ENCODE measurements at regions not wholly inside any gene's neighbourhood (a gene's known extent, or its start where the extent isn't known, plus 50 kb on each side); places are given as distances from the start of the nearest gene placed in this dataset.

DNA sequence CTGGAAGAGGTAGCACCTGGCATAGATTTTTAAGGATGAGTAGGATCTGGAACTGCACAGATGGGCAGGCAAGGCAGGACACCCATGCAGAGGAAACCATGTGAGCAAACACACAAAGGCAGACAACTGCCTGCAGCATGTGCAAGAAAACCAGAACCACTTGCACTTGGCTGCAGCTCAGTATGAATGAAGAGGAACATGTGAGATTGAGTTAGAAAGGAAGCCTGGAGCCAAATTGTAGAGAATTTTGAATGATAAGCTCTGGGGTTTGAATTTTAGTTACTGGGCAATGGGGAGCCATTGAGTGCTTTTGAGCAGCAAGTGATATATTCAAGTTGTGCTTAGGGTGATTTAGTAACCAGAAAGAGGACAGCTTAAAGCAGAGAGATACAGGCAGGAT lies 583.4 kb downstream of the SOX6 start:
- no peak for DNase-seq (ENCODE audit: low read depth)

- DNase-seq (ENCODE audit: low read depth): no peak
Measured at GRCh38 chr11:15773476-15774387, 582.6 kb downstream of the SOX6 start.

- DNase-seq (ENCODE audit: low read depth): no peak
Measured at GRCh38 chr11:15774388-15774939, 581.9 kb downstream of the SOX6 start.

GRCh38 chr11:15775015-15775541 lies 581.3 kb downstream of the SOX6 start:
- DNase-seq (ENCODE audit: low read depth): peak; percentile 16

- no peak for DNase-seq (ENCODE audit: low read depth)
Measured at GRCh38 chr11:15775797-15776196, 580.5 kb downstream of the SOX6 start.

- no peak for DNase-seq (ENCODE audit: low read depth)
Measured at GRCh38 chr11:15776366-15776765, 580.0 kb downstream of the SOX6 start.

DNA sequence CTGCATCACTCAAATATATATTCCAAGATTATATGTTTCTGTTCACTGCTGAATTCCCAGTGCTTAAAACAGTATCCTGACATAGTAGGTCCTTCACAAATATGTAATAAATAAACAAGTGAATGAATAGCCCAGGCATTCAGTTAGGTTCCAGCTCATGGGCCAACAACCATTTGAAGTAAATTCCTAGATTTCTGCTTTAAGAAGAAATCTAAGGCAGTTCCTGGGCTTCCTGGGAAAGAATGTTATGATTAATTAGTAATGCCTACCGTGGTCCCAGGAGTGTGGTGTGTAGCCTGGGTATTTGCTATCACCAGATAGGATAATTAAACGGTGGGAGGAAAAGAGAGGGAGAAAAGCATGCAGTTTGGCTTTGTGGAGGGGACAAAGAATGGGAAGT lies 576.8 kb downstream of the SOX6 start:
- no peak for DNase-seq (ENCODE audit: low read depth)

DNA sequence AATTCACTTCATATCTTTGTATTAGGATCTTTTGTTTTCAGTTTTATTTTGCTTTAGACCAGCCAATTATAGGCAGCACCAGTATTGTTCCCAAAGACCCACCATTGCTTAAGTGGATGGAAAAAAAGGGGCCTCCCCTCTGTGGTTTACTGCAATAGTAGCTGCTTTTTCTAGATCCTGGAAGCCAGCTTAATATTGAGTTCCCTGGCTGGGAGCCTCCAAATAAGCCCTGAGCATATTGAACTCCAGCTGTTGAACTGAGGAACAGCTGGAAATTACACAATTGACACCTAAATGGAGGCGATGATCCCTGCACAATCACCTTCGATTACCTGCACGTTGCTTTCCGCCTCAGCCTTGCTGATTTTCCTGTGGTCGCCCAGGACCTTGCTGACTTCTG lies 576.0 kb downstream of the SOX6 start:
- DNase-seq (ENCODE audit: low read depth): no peak

GRCh38 chr11:15780837-15781236 lies 575.5 kb downstream of the SOX6 start:
- no peak for DNase-seq (ENCODE audit: low read depth)

- no peak for DNase-seq (ENCODE audit: low read depth)
Measured at GRCh38 chr11:15783619-15784018, 572.7 kb downstream of the SOX6 start.

GRCh38 chr11:15793043-15793996 lies 563.0 kb downstream of the SOX6 start:
- DNase-seq (ENCODE audit: low read depth): peak; percentile 15

DNA sequence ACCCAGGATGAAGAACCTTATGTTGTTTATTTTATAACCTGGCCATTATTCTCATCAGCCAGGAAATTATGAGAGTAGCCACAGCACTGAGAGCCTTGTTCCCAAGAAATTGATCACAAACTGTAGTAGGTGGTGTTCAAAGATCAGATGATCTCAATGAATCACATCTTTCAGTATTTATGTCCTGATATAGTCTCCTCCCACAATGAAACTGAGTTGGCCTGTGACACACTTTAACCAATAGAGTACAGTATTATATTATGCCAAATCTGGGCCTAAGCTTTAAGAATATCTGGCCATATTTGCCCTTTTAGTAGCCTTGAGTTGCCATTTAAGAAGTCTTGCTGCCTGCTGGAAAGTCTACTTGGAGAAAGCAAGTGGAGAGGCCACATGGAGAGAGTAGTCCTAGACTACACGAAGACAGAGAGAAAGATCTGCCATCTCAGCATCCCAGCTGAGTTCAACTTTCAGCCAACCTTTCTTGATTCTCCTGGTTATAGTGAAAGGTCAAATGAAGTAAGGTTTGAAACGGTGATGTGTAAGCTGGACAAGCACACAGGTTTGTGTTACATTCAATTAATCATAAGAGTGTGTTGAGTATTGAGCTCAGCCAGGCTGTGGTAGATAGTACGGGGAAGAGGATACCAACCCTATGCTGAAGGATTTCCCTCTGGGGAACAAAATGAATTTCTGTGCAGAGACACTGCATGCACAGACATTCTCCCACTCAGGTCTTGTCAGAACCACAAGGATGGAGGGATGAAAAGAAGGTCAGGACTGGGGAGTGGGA lies 561.8 kb downstream of the SOX6 start:
- DNase-seq (ENCODE audit: low read depth): no peak

DNA sequence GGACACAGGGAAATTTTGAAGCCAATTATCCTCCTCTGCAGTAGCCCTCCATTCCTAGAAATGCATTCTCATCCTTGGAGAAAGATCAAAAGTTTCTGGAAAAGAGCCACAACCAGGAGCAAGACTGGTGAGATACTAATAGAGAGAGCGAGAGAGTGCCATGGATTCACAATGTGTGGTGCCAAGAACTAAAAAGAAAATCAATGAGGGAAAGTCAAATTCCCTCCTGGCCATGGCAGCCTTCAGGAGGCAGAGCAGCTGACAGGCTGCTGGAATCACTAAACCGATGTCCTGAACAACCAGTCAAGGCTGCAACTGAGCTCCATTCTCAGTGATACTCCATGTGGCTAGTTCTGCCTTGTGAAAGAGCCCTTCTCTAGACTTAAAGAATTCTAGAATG lies 561.0 kb downstream of the SOX6 start:
- no peak for DNase-seq (ENCODE audit: low read depth)

GRCh38 chr11:15800111-15800800 lies 556.1 kb downstream of the SOX6 start:
- peak; percentile 49 for DNase-seq (ENCODE audit: low read depth)

DNA sequence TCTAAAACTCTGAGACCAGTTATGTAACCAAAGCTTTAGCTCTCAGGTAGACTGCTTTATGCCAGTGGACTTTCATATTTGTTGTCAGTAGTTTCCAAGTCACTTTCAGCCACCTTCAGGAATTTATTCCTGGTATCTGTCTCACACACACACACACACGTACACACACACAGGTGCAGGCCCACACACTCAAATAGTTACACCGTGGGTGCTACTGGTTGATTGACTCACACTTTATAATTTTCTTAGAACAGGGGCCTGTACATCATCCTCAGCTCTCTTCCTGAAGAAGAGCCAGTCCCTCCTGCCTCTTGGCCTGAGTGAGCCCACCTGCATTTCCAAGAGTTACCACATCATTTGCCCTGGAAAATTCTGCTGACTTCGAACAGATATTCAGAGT lies 555.2 kb downstream of the SOX6 start:
- DNase-seq (ENCODE audit: low read depth): no peak

- no peak for DNase-seq (ENCODE audit: low read depth)
Measured at GRCh38 chr11:15801616-15802015, 554.7 kb downstream of the SOX6 start.

DNA sequence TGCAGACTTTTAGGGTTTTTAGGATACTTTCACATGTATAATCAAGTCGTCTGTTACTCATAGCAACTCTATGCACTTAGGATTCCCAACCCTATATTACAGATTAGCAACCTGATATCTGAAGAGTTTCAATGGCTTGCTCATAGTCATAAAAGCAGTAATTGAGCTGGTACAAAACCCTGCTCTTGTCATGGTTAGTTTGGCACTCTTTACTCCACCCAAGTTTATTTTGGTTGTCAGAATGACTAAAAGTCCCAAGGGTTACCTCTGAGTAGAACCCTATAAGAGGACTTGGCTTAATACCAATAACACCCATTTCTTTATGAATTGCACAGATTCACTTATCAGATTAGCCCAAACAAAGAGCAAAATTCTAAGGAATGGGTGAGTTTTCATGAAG lies 550.6 kb downstream of the SOX6 start:
- DNase-seq (ENCODE audit: low read depth): no peak

GRCh38 chr11:15806217-15806616 lies 550.1 kb downstream of the SOX6 start:
- no peak for DNase-seq (ENCODE audit: low read depth)

GRCh38 chr11:15807827-15808226 lies 548.5 kb downstream of the SOX6 start:
- DNase-seq (ENCODE audit: low read depth): no peak

GRCh38 chr11:15810082-15810481 lies 546.3 kb downstream of the SOX6 start:
- no peak for DNase-seq (ENCODE audit: low read depth)

DNA sequence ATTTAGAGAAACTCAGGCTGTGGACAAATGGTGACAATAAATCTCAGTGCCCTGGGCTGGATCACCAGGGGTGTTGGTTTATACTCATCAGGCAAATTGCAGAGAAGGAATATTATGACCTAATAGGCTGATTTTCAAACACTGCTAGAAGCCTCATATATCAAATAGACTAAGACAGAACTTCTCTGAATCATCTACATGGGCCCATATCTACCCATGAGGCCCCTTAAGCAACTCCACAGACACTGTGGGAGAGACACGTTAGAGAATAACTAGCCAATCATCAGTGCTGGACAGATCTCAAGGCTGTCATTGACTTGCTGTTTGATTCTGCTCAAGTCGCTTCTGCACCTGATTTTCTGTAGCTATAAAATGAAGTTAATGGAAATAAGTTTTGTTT lies 545.8 kb downstream of the SOX6 start:
- DNase-seq (ENCODE audit: low read depth): no peak
